Transverse colon (tissue), 4 donors: ENCODE measurements at regions not wholly inside any gene's neighbourhood (a gene's known extent, or its start where the extent isn't known, plus 50 kb on each side); places are given as distances from the start of the nearest gene placed in this dataset.

Source experiments
- DNase-seq: peaks from one replicate; pipeline ENCODE4 v3.0.0-alpha.2; 2019
- H3K27ac ChIP-seq, 4 donors: fragments of 200-600 bp; sonication (generic); 2 replicates each; pipeline ENCODE4 v1.5.1; 2016 to 2018; ENCODE audit warnings: inconsistent platforms in 4 of 4
- H3K27me3 ChIP-seq: fragments of 200-600 bp; sonication (generic); 2 replicates; pipeline ENCODE4 v1.5.1; 2017; ENCODE audit warnings: inconsistent platforms
- H3K36me3 ChIP-seq, 4 donors: fragments of 200-600 bp; sonication (generic); 2 replicates each; pipeline ENCODE4 v1.5.1; 2017 to 2019; ENCODE audit warnings: inconsistent platforms in 4 of 4
- H3K4me1 ChIP-seq, 4 donors: fragments of 200-600 bp; sonication (generic); 2 replicates each; pipeline ENCODE4 v1.5.1; 2017 to 2020; ENCODE audit warnings: inconsistent platforms in 4 of 4
- H3K4me3 ChIP-seq, 4 donors: fragments of 200-600 bp; sonication (generic); 1 replicate in 1 of 4; 2 replicates in 3 of 4; pipeline versions ENCODE4 v1.5.1 to v1.6.1; 2017 to 2019; ENCODE audit warnings: inconsistent platforms in 4 of 4
- H3K9me3 ChIP-seq, 2 donors: fragments of 200-600 bp; sonication (generic); 2 replicates each; pipeline ENCODE4 v1.5.1; 2017 to 2019; ENCODE audit warnings: inconsistent platforms in 2 of 2
- EP300 ChIP-seq: sonication (generic); formaldehyde crosslinking; IDR thresholded peaks from one replicate; pipeline ENCODE4 v1.6.1; 2017; ENCODE audit warnings: antibody characterized with exemption, low read depth
- POLR2A ChIP-seq: fragments of 450-650 bp; IDR thresholded peaks from one replicate; pipeline ENCODE4 v1.6.1; 2016; ENCODE audit warnings: antibody characterized with exemption, mild to moderate bottlenecking, moderate library complexity
- POLR2AphosphoS5 ChIP-seq, 3 donors: sonication (generic); formaldehyde crosslinking; IDR thresholded peaks; one replicate each; pipeline ENCODE4 v1.6.1; 2016; ENCODE audit warnings: antibody characterized with exemption in 3 of 3
- WGBS, 2 donors: methylation state at CpG; one replicate each; pipeline ENCODE4 v1.1.5; 2018; ENCODE audit warnings: low coverage in 1 of 2; 5-methylcytosine and 5-hydroxymethylcytosine counted together
- in situ Hi-C, 4 donors: fragments of 200-750 bp; cut with MboI; loops; one replicate each; pipeline versions ENCODE4 v1.15.0 to v1.15.1; 2017; ENCODE audit warnings: low sequenced_read_pairs in 3 of 4, low pct_ligation_motif_present in 1 of 4, low pct_unique_long_range_greater_than_20kb in 1 of 4
- intact Hi-C: fragments of 100-400 bp; cut with DNase I; formaldehyde crosslinking; loops from one replicate; pipeline ENCODE4 v1.15.1; 2023; ENCODE audit warnings: low total_unique reads
- TF ChIP-seq, protein P1 (sequence below), 5 experiments: fragments of 200-600 bp in 3 of 5; fragments of 450-650 bp in 2 of 5; sonication (generic) in 3 of 5; IDR thresholded peaks; 1 replicate in 2 of 5; 2 replicates in 3 of 5; pipeline ENCODE4 v1.5.1; 2016 to 2017; ENCODE audit warnings: antibody characterized with exemption in 5 of 5, inconsistent platforms in 3 of 5, mild to moderate bottlenecking in 2 of 5, moderate library complexity in 1 of 5

DNA sequence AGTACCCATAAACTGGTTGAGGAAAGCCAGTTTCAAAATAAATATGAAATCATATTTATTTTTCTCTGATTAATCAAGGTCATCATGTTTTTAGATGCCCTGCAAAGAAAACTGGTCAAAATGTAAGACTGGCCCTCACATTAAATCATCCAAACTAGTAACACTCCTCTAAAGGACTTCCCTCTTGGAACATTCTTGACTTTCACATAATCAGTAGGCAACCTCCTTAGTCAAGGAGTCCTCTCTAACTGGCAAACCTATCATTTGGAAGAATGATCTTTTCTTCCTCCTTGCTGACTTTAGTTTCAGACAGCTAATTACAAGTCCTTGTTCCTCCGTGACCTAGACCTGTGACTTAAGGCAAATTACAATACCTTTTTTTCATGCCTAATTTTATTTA, 82.5 kb upstream of the DCBLD2 start:
- H3K27ac ChIP-seq = no peak overlapping the region
- H3K4me1 ChIP-seq = no peaks in the 10 kb centered on the region
- no peaks in the 10 kb centered on the region for H3K9me3 ChIP-seq
- no peak overlapping the region for H3K4me3 ChIP-seq
- no peaks in the 10 kb centered on the region for H3K36me3 ChIP-seq
- no peak for TF ChIP-seq POLR2A
- no peaks in the 10 kb centered on the region for H3K27me3 ChIP-seq
- no peak for DNase-seq
- WGBS, 2 donors = 80 to 92% methylated on average over 1 of the region's 1 CpG
- intact Hi-C loops (no loop called here), in situ Hi-C loops (loop anchor here in 2 of 4 donors (25.0 kb wide), 1 partner anchor 372 kb away; no protein-coding TSS in a partner anchor)

- Histone ChIP-seq H3K27me3 (no peaks in the 10 kb centered on the region), H3K4me3 (no peak overlapping the region), H3K9me3 (no peaks in the 10 kb centered on the region), H3K27ac (no peak overlapping the region), H3K36me3 (no peaks in the 10 kb centered on the region), H3K4me1 (no peaks in the 10 kb centered on the region)
- no peak for DNase-seq
- TF ChIP-seq, protein P1, sequence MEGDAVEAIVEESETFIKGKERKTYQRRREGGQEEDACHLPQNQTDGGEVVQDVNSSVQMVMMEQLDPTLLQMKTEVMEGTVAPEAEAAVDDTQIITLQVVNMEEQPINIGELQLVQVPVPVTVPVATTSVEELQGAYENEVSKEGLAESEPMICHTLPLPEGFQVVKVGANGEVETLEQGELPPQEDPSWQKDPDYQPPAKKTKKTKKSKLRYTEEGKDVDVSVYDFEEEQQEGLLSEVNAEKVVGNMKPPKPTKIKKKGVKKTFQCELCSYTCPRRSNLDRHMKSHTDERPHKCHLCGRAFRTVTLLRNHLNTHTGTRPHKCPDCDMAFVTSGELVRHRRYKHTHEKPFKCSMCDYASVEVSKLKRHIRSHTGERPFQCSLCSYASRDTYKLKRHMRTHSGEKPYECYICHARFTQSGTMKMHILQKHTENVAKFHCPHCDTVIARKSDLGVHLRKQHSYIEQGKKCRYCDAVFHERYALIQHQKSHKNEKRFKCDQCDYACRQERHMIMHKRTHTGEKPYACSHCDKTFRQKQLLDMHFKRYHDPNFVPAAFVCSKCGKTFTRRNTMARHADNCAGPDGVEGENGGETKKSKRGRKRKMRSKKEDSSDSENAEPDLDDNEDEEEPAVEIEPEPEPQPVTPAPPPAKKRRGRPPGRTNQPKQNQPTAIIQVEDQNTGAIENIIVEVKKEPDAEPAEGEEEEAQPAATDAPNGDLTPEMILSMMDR (IDR thresholded peaks at IDR 0.05) = no peak
- TF ChIP-seq POLR2AphosphoS5 (IDR thresholded peaks at IDR 0.05) = no peak
- TF ChIP-seq POLR2A = no peak
- no peak for TF ChIP-seq EP300
- in situ Hi-C loops (loop anchor here in 2 of 4 donors (25.0 kb wide), 1 partner anchor 370 kb away; no protein-coding TSS in a partner anchor), intact Hi-C loops (no loop called here)
- WGBS, 2 donors = 47 to 61% methylated on average over 2 of the region's 2 CpGs
Measured at GRCh38 chr3:98982351-98982750, 80.9 kb upstream of the DCBLD2 start.

DNA sequence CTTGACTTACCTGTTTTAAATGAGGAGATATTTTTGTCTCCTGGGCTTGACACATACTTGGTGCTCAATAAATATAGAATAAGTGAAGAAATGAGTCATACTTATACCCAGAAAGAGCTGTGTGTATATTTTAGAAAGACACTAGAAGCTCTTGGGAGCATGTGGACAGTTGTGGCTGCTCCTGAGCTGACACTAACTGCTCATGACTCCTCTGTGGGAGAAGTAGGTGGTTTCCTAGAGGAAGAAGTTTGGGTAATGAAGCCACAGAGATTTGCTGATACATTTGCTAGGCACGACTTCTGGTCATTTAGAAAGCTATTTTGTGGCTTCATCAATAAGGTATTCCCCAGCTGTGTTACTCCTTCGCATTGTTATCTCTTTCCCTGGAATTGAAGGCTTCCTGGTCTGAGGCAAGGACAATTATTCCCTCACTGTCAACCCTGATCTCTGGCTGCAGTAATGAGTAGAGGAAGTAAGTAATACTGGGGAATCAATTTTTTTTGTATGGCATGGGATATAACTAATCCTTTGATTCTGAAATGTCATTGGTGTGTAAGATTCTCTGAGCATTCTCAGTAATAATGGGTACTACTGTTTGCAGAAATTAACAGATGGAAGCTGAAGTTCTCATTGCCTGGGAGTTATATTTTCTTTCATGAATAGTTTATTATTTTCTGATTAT, 79.6 kb upstream of the DCBLD2 start:
- in situ Hi-C loops (loop anchor here in 2 of 4 donors (25.0 kb wide), 1 partner anchor 369 kb away; no protein-coding TSS in a partner anchor), intact Hi-C loops (no loop called here)
- H3K4me1 ChIP-seq = no peaks in the 10 kb centered on the region
- no peak for TF ChIP-seq POLR2A
- TF ChIP-seq POLR2AphosphoS5 (IDR thresholded peaks at IDR 0.05) = no peak
- no peak for TF ChIP-seq EP300
- no peaks in the 10 kb centered on the region for H3K27me3 ChIP-seq
- no peak for DNase-seq
- no peaks in the 10 kb centered on the region for H3K36me3 ChIP-seq
- no peak overlapping the region for H3K27ac ChIP-seq
- H3K4me3 ChIP-seq = no peak overlapping the region
- no peaks in the 10 kb centered on the region for H3K9me3 ChIP-seq
- WGBS, 2 donors = 50% methylated on average over 2 of the region's 2 CpGs; no CpG with 5 or more reads in 1 of the 2 donors

- no peak overlapping the region for H3K27ac ChIP-seq
- no peaks in the 10 kb centered on the region for H3K9me3 ChIP-seq
- intact Hi-C loops (no loop called here), in situ Hi-C loops (loop anchor here in 2 of 4 donors (25.0 kb wide), 1 partner anchor 367 kb away; no protein-coding TSS in a partner anchor)
- TF ChIP-seq POLR2A (no peak), EP300 (no peak), POLR2AphosphoS5 (IDR thresholded peaks at IDR 0.05) (no peak)
- TF ChIP-seq, protein P1 (IDR thresholded peaks at IDR 0.05) = no peak
- no peak overlapping the region for H3K4me3 ChIP-seq
- no peaks in the 10 kb centered on the region for H3K4me1 ChIP-seq
- no peaks in the 10 kb centered on the region for H3K27me3 ChIP-seq
- WGBS, 2 donors = 52 to 65% methylated on average over 1 of the region's 1 CpG
- no peak for DNase-seq
- no peaks in the 10 kb centered on the region for H3K36me3 ChIP-seq
Measured at GRCh38 chr3:98979296-98979695, 77.8 kb upstream of the DCBLD2 start.

DNA sequence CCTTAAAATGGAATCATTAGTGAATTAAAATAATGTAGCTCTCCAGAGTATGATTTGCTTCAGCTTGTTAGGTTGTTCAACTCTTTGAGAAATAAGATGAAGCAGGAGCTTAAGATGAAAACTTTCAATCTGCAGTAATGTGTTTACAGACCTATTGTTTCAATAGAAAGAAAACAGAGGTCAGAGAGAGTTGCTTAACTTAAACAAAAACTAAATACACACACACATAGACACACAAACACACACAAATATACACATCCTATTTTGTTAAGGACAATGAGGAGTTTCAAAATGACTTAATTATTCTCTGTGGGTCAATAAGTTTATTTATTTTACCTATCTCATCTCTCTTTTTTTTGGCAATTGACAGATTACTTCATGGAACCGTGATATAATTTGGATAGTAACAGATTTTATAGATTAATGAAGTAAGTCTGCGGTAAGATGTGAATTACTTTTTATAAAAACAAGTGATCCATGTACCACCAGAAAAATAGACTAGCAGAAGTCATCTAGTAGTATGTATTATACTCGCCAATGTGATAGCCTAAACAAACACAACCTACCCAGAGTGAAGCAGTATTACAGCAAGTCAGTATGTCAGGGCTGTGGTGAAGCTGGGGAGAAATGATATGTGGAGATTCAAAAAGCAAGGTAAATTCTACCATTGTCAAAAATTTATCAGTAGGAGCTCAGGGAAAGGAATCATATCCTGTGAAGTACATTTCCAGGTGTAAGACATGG, 76.7 kb upstream of the DCBLD2 start:
- WGBS, 2 donors = 72 to 83% methylated on average over 3 of the region's 3 CpGs
- Histone ChIP-seq H3K36me3 (no peaks in the 10 kb centered on the region), H3K4me1 (no peaks in the 10 kb centered on the region), H3K4me3 (no peak overlapping the region), H3K27ac (no peak overlapping the region), H3K27me3 (no peaks in the 10 kb centered on the region), H3K9me3 (no peaks in the 10 kb centered on the region)
- no peak for DNase-seq
- in situ Hi-C loops = loop anchor here in 2 of 4 donors (25.0 kb wide), 1 partner anchor 366 kb away; no protein-coding TSS in a partner anchor
- intact Hi-C loops = no loop called here
- TF ChIP-seq, protein P1 (IDR thresholded peaks at IDR 0.05) = no peak
- no peak for TF ChIP-seq EP300
- TF ChIP-seq POLR2AphosphoS5 (IDR thresholded peaks at IDR 0.05) = no peak
